Endothelial cell of umbilical vein (primary cell): ENCODE measurements at regions not wholly inside any gene's neighbourhood (a gene's known extent, or its start where the extent isn't known, plus 50 kb on each side); places are given as distances from the start of the nearest gene placed in this dataset.

Experiments
- BruUV-seq: library from RNA; stranded (reverse); fragments of 400-500 nt; replicated peaks from 2 replicates; lab custom pipeline; 2021; lab: Mats Ljungman, UMichigan
- CTCF ChIA-PET: fragments of 300-600, 350-600 bp; sonication (Branson Sonifier 250); formaldehyde crosslinking; loops from one replicate; lab custom pipeline; 2021; ENCODE audit warnings: antibody characterized with exemption, inconsistent platforms; lab: Charles Lee
- POLR2A ChIA-PET: fragments of 300-600, 350-600 bp; sonication (Branson Sonifier 250); formaldehyde crosslinking; loops from one replicate; lab custom pipeline; 2021; ENCODE audit warnings: antibody characterized with exemption, inconsistent platforms; lab: Charles Lee
- DNase-seq: peaks from one replicate; pipeline ENCODE4 v3.0.0-alpha.2; 2011; ENCODE audit warnings: low read depth, low spot score
- FAIRE-seq: peaks from 2 replicates; lab custom pipeline; 2011; peaks lifted over from hg19 to GRCh38; lab: Jason Lieb, UNC
- H2AFZ ChIP-seq: 2 replicates; pipeline ENCODE4 v1.6.0; 2012; ENCODE audit warnings: low read depth, low read length, control low read depth, inconsistent platforms
- H3K27ac ChIP-seq: 2 replicates; pipeline ENCODE4 v1.5.1; 2011; ENCODE audit warnings: low read depth, mild to moderate bottlenecking, control low read depth, low read length, moderate library complexity; ENCODE audit not compliant: insufficient read depth
- H3K27me3 ChIP-seq, 2 experiments: 2 replicates each; pipeline versions ENCODE4 v1.6.0 to v1.6.1; 2011; ENCODE audit warnings: low read length in 2 of 2, mixed read lengths in 1 of 2; ENCODE audit not compliant: control insufficient read depth in 2 of 2, insufficient read depth in 2 of 2
- H3K36me3 ChIP-seq, 2 experiments: 2 replicates in 1 of 2; 3 replicates in 1 of 2; pipeline ENCODE4 v1.5.1; 2011; ENCODE audit warnings: low read length in 2 of 2, mild to moderate bottlenecking in 1 of 2, moderate library complexity in 1 of 2; ENCODE audit not compliant: control insufficient read depth in 2 of 2, insufficient read depth in 2 of 2; ENCODE audit errors: extremely low read depth in 1 of 2
- H3K4me1 ChIP-seq: 3 replicates; pipeline ENCODE4 v1.5.1; 2011; ENCODE audit warnings: mild to moderate bottlenecking, low read length; ENCODE audit not compliant: control insufficient read depth, insufficient read depth; ENCODE audit errors: extremely low read depth
- H3K4me2 ChIP-seq: 2 replicates; pipeline ENCODE4 v1.6.1; 2011; ENCODE audit warnings: low read length, control low read depth, mixed read lengths; ENCODE audit not compliant: insufficient read depth
- H3K4me3 ChIP-seq, 3 experiments: fragments of 200-600 bp in 1 of 3; sonication (generic), shearing (Covaris generic) in 1 of 3; replicated peaks in 1 of 3; 2 replicates each; pipeline ENCODE4 v1.5.1; 2011 to 2016; ENCODE audit warnings: control low read depth in 3 of 3, low read length in 3 of 3, mild to moderate bottlenecking in 2 of 3, inconsistent platforms in 1 of 3, low read depth in 1 of 3, moderate library complexity in 1 of 3; ENCODE audit not compliant: insufficient read depth in 1 of 3
- H3K79me2 ChIP-seq: 2 replicates; pipeline ENCODE4 v1.6.0; 2012; ENCODE audit warnings: low read length, inconsistent platforms; ENCODE audit not compliant: control insufficient read depth, insufficient read depth
- H3K9ac ChIP-seq: replicated peaks from 2 replicates; pipeline ENCODE3; 2011; ENCODE audit warnings: low read length, control low read depth; ENCODE audit not compliant: insufficient read depth; ENCODE audit errors: extremely low read depth
- H3K9me1 ChIP-seq: replicated peaks from 3 replicates; pipeline ENCODE4 v1.6.0; 2011; ENCODE audit warnings: mild to moderate bottlenecking, low read length; ENCODE audit not compliant: control insufficient read depth, insufficient read depth; ENCODE audit errors: extremely low read depth
- H3K9me3 ChIP-seq: replicated peaks from 2 replicates; pipeline ENCODE4 v1.5.1; 2012; ENCODE audit warnings: low read length, inconsistent platforms; ENCODE audit not compliant: control insufficient read depth, insufficient read depth
- H4K20me1 ChIP-seq: replicated peaks from 2 replicates; pipeline ENCODE3; 2011; ENCODE audit warnings: mild to moderate bottlenecking, low read length; ENCODE audit not compliant: control insufficient read depth, insufficient read depth; ENCODE audit errors: extremely low read depth
- EZH2 ChIP-seq: IDR thresholded peaks from 2 replicates; pipeline ENCODE4 v1.6.1; 2012; ENCODE audit warnings: borderline replicate concordance, low read depth, mild to moderate bottlenecking, moderate library complexity, low read length, inconsistent platforms; ENCODE audit not compliant: severe bottlenecking
- FOS ChIP-seq: IDR thresholded peaks from 2 replicates; pipeline ENCODE4 v1.6.1; 2011; ENCODE audit warnings: mild to moderate bottlenecking, low read length, moderate library complexity, borderline replicate concordance; ENCODE audit not compliant: insufficient read depth
- GATA2 ChIP-seq: IDR thresholded peaks from 2 replicates; pipeline ENCODE4 v1.7.0; 2011; ENCODE audit warnings: low read depth, mild to moderate bottlenecking, moderate library complexity, mixed read lengths, low read length; ENCODE audit not compliant: insufficient read length, insufficient read depth
- JUN ChIP-seq: IDR thresholded peaks from 2 replicates; pipeline ENCODE4 v1.6.1; 2011; ENCODE audit warnings: borderline replicate concordance, low read depth; ENCODE audit not compliant: insufficient read length, insufficient read depth
- MYC ChIP-seq: IDR thresholded peaks from one replicate; pipeline ENCODE4 v1.6.1; 2011; ENCODE audit warnings: mild to moderate bottlenecking, low read depth, low read length
- POLR2A ChIP-seq: IDR thresholded peaks from 2 replicates; pipeline ENCODE4 v1.6.1; 2012; ENCODE audit warnings: low read depth, mild to moderate bottlenecking, control low read depth, low read length
- POLR2AphosphoS5 ChIP-seq: IDR thresholded peaks from 2 replicates; pipeline ENCODE4 v1.6.1; 2012; ENCODE audit warnings: low read depth, mild to moderate bottlenecking, control low read depth, low read length, moderate library complexity; ENCODE audit not compliant: insufficient read depth
- dilution Hi-C: fragments of 300-500 bp; cut with MboI; formaldehyde crosslinking; loops from one replicate; pipeline ENCODE4 v1.15.0; 2019; ENCODE audit warnings: low sequenced_read_pairs; ENCODE audit not compliant: extremely low pct_ligation_motif_present
- intact Hi-C: fragments of 100-400 bp; cut with micrococcal nuclease; formaldehyde crosslinking; loops from one replicate; pipeline ENCODE4 v1.10.0; 2022
- TF ChIP-seq, protein P1 (sequence below), 2 donors: IDR thresholded peaks; 1 replicate in 1 of 2; 2 replicates in 1 of 2; pipeline ENCODE4 v1.5.1; 2011; ENCODE audit warnings: low read length in 2 of 2, mild to moderate bottlenecking in 2 of 2, moderate library complexity in 2 of 2, control low read depth in 1 of 2, inconsistent platforms in 1 of 2, low read depth in 1 of 2; ENCODE audit not compliant: insufficient read depth in 1 of 2; ENCODE audit errors: extremely low read depth in 1 of 2
- TF ChIP-seq, protein P2 (sequence below): IDR thresholded peaks from 2 replicates; pipeline ENCODE4 v1.6.1; 2011; ENCODE audit not compliant: insufficient read depth, insufficient read length

DNA sequence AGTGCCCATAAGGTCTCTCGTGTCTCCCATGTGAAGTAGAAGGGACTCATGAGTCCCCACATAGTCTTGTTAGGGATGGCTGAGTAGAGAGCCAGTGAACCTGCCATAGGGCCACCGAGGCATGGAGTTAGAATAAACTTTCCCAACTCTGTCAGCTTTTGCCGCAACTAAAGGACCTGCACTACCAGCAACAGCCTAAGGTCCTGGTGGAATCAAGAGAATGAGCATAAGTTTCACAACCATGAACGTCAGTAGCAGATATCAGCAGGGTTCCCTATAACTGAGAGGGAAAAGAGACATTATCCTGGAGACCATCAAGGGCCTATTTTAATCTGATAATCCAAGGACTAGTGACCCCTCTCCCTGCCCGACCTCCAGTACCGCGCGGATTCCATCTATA lies 60.3 kb upstream of the FNDC3B start:
- H3K27ac ChIP-seq = no peak overlapping the region
- no peak overlapping the region for H2AFZ ChIP-seq
- no peaks in the 10 kb centered on the region for H3K4me1 ChIP-seq
- no peaks in the 10 kb centered on the region for H3K9me1 ChIP-seq
- H3K27me3 ChIP-seq = no peaks in the 10 kb centered on the region
- no peaks in the 10 kb centered on the region for H3K36me3 ChIP-seq
- CTCF ChIA-PET = no interaction called here
- DNase-seq = no peak
- no peak overlapping the region for H3K4me2 ChIP-seq
- H3K9me3 ChIP-seq = no peaks in the 10 kb centered on the region
- H4K20me1 ChIP-seq = no peaks in the 10 kb centered on the region
- H3K79me2 ChIP-seq = no peaks in the 10 kb centered on the region
- no peak overlapping the region for H3K9ac ChIP-seq
- POLR2A ChIA-PET = no interaction called here
- dilution Hi-C loops (no loop called here), intact Hi-C loops (no loop called here)
- no peak overlapping the region for H3K4me3 ChIP-seq
- no peak for TF ChIP-seq POLR2AphosphoS5
- no peak for TF ChIP-seq FOS
- TF ChIP-seq EZH2 = no peak
- TF ChIP-seq GATA2 = no peak
- TF ChIP-seq MYC = no peak
- TF ChIP-seq, protein P1, sequence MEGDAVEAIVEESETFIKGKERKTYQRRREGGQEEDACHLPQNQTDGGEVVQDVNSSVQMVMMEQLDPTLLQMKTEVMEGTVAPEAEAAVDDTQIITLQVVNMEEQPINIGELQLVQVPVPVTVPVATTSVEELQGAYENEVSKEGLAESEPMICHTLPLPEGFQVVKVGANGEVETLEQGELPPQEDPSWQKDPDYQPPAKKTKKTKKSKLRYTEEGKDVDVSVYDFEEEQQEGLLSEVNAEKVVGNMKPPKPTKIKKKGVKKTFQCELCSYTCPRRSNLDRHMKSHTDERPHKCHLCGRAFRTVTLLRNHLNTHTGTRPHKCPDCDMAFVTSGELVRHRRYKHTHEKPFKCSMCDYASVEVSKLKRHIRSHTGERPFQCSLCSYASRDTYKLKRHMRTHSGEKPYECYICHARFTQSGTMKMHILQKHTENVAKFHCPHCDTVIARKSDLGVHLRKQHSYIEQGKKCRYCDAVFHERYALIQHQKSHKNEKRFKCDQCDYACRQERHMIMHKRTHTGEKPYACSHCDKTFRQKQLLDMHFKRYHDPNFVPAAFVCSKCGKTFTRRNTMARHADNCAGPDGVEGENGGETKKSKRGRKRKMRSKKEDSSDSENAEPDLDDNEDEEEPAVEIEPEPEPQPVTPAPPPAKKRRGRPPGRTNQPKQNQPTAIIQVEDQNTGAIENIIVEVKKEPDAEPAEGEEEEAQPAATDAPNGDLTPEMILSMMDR (IDR thresholded peaks at IDR 0.05; ENCODE audit: extremely low read depth in 1 of 2, insufficient read depth in 1 of 2, low read depth in 1 of 2, low read length in 2 of 2) = no peak
- TF ChIP-seq, protein P2, sequence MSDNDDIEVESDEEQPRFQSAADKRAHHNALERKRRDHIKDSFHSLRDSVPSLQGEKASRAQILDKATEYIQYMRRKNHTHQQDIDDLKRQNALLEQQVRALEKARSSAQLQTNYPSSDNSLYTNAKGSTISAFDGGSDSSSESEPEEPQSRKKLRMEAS = no peak
- no peak for TF ChIP-seq JUN
- no peak for TF ChIP-seq POLR2A
- no TSS peak for BruUV-seq
- no peak for FAIRE-seq
